ENCODE measurements at regions not wholly inside any gene's neighbourhood (a gene's known extent, or its start where the extent isn't known, plus 50 kb on each side); places are given as distances from the start of the nearest gene placed in this dataset.
"Not testable (repeated sequence)": the region's sequence is repeated elsewhere in the genome, so short reads cannot be mapped to it uniquely, and the experiment has no call there.

- DNase-seq: no peak
Observed at GRCh38 chr1:90291431-90292216, 296.7 kb downstream of the ZNF326 start.

- no peak for DNase-seq
Observed at GRCh38 chr1:90282811-90283210, 287.9 kb downstream of the ZNF326 start.

- DNase-seq: not testable (repeated sequence)
Observed at GRCh38 chr1:90281886-90282285, 287.0 kb downstream of the ZNF326 start.

GRCh38 chr1:90277270-90277669, 282.4 kb downstream of the ZNF326 start:
- no peak for DNase-seq

GRCh38 chr1:90274376-90274775, 279.5 kb downstream of the ZNF326 start:
- DNase-seq: no peak

- DNase-seq: no peak
Observed at GRCh38 chr1:90273241-90273774, 278.4 kb downstream of the ZNF326 start.

GRCh38 chr1:90262791-90263190, 267.9 kb downstream of the ZNF326 start:
- no peak for DNase-seq

- no peak for DNase-seq
Observed at GRCh38 chr1:90262286-90262685, 267.4 kb downstream of the ZNF326 start.

GRCh38 chr1:90246069-90246468, 251.2 kb downstream of the ZNF326 start:
- DNase-seq: no peak

GRCh38 chr1:90236493-90236892, 241.6 kb downstream of the ZNF326 start:
- DNase-seq: no peak

GRCh38 chr1:90223401-90223800, 228.5 kb downstream of the ZNF326 start:
- no peak for DNase-seq

- DNase-seq: no peak
Observed at GRCh38 chr1:90220941-90221693, 226.2 kb downstream of the ZNF326 start.

GRCh38 chr1:90220496-90220895, 225.6 kb downstream of the ZNF326 start:
- no peak for DNase-seq

- not testable (repeated sequence) for DNase-seq
Observed at GRCh38 chr1:90219166-90219871, 224.4 kb downstream of the ZNF326 start.

- no peak for DNase-seq
Observed at GRCh38 chr1:90210633-90211491, 216.0 kb downstream of the ZNF326 start.

- DNase-seq: no peak
Observed at GRCh38 chr1:90208949-90209348, 214.0 kb downstream of the ZNF326 start.

- no peak for DNase-seq
Observed at GRCh38 chr1:90206260-90206659, 211.3 kb downstream of the ZNF326 start.

- DNase-seq: no peak
Observed at GRCh38 chr1:90204780-90205179, 209.9 kb downstream of the ZNF326 start.

GRCh38 chr1:90204023-90204590, 209.2 kb downstream of the ZNF326 start:
- DNase-seq: no peak

GRCh38 chr1:90201467-90202358, 206.8 kb downstream of the ZNF326 start:
- DNase-seq: no peak

- no peak for DNase-seq
Observed at GRCh38 chr1:90200646-90201205, 205.8 kb downstream of the ZNF326 start.
